Stimulated activated CD8-positive, alpha-beta memory T cell treated with anti-CD3 and anti-CD28 coated beads, Interleukin-7, amount 100 ng/mL, for 48 hours (primary cell): ENCODE measurements at regions not wholly inside any gene's neighbourhood (a gene's known extent, or its start where the extent isn't known, plus 50 kb on each side); places are given as distances from the start of the nearest gene placed in this dataset.

Experiments used
- DNase-seq, 2 donors: peaks; one replicate each; pipeline ENCODE4 v3.0.0-alpha.2; 2020; ENCODE audit warnings: low read depth in 1 of 2; ENCODE audit errors: extremely low read depth in 1 of 2

DNA sequence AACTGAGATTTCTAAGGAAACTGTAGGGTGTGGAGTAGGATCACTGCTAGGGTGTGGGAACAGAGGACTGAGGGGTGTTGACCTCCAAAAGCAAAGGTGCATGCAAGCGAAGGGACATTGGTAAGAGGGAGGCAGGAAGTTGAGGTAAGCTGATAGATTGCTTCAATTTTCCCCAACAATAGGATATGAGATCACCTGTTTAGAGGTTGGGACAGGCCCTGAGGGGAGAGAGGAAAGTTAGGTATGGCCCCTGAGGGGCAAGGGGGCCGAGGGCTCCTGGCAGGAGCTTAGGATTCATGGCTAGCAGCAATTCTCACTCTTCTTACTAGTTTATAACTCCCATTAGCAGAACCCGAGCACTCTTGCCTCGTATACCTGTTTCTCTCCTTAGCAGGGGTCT is 106.8 kb upstream of the RPS6KA2 start:
- DNase-seq, result no peak

- DNase-seq, result no peak
These were observed 102.6 kb upstream of the RPS6KA2 start for GRCh38 chr6:166729658-166730057.

- no peak for DNase-seq
These were observed 102.0 kb upstream of the RPS6KA2 start for GRCh38 chr6:166728884-166729530.

GRCh38 chr6:166726201-166726600 is 99.2 kb upstream of the RPS6KA2 start:
- DNase-seq, result no peak

GRCh38 chr6:166725571-166725970 is 98.5 kb upstream of the RPS6KA2 start:
- no peak for DNase-seq

DNA sequence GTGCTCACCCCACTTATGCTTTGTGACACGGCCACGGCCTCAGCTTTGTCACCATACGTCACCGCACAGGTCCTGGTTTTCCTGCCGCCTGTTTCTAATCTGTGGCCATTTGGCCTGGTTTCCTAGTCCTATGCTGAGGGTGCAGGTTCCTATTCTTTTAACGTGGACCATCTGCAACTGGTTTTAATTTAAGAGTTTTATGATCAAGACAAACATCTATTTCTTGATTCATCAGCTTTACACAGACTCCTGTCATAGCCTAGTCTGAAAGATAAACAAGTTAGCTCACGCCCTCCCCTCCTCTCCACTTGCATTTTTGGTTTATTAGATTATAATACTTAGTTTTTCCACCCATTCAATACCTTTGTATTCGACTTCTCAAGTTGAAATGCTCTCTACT is 97.5 kb upstream of the RPS6KA2 start:
- no peak for DNase-seq

DNA sequence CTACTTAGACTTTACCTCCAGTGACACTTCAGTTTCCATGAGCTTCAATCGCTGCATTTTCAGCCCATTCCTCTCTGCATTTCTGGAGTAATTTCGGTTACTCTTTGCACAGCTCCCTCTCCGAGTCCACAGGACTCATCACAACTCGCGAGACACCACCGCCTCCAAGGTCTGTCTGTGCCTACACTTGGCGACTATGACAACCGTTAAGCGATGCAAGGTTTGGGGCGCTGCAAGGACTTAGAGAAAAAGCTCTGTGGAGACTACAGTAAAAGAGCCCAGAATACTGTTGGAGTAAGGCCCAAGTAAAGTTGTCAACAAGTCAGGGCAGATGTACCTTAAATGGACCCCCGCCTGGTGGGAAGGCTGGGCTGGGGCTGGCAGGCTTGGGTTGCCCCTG is 95.7 kb upstream of the RPS6KA2 start:
- no peak for DNase-seq

DNA sequence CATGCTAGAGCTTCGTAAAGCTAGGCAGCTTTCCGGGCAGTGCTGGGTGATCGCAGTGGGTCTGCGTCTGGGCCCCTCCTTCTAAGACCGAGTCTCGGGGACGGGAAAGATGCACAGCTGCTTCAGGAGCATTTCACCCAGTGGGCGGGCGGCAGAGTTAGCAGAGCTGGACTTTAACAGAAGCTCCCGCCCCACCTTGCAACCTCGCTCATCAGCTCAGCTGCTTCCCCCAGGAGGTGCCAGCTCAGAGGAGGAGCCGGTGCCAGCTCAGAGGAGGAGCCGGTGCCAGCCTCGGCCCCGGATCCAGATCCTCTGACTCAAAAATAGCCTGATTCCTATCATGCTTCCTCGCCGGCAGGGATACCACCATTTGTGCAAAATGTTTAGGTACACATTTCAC is 94.5 kb upstream of the RPS6KA2 start:
- no peak for DNase-seq

DNA sequence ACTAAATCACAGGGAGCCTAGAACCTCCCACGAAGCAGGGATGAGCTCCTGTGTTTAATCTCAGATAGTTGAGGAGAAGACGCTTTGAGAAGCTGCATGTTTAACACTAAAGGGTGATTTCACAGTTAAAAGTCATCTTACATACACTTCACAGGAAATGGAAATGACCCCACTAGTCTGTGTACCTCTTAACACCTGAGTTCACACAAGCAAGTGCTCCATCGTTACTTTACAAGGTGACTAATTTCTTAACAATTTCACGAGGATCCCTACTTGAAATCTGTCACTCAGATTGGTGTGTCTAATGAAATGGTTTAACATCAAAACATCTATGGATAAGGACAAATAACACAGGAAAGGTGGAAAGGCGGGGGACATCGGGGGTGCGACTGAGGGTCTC is 93.8 kb upstream of the RPS6KA2 start:
- no peak for DNase-seq

- no peak for DNase-seq
These were observed 92.0 kb upstream of the RPS6KA2 start for GRCh38 chr6:166719019-166719418.

GRCh38 chr6:166718516-166718915 is 91.5 kb upstream of the RPS6KA2 start:
- no peak for DNase-seq

- no peak for DNase-seq
These were observed 90.0 kb upstream of the RPS6KA2 start for GRCh38 chr6:166716910-166717617.

DNA sequence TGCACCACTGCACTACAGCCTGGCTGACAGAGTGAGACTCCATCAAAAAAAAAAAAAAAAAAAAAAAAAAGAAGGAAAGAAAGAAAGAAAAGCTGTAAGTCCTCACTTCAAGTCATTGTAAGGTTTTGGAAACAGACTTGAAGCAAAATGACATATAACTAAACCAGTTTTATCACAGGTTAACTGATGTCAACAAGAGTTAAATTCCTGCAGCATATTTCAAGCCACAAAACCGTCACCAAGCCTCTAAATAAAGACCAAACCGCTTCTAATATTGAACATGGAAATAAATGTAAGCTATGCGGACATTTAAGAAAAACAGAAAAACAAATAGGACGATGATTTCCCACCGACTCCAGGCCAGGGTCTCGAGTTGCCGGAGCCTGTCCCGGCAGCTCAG is 88.9 kb upstream of the RPS6KA2 start:
- DNase-seq, result no peak

- no peak for DNase-seq
These were observed 88.0 kb upstream of the RPS6KA2 start for GRCh38 chr6:166715065-166715464.

DNA sequence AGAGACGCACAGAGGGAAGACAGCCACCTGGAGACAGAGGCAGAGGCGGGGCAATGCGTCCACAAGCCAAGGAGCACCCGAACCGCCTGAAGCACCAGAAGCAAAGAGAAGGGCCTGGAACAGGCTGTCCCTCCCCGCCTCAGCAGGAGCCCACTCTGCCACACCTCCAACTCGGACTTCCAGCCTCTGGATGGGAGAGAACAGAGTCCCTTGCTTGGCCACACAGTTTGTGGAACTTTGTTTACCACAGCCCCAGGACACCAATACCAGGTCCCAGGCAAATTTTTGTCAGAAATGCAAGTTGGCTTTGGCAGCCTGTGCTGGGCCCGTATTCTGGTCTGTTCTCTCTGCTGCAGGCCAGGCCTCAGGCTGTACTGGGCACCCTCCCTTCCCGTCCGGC is 87.5 kb upstream of the RPS6KA2 start:
- no peak for DNase-seq

- DNase-seq, result no peak
These were observed 87.1 kb upstream of the RPS6KA2 start for GRCh38 chr6:166714187-166714510.

GRCh38 chr6:166713434-166714186 is 86.6 kb upstream of the RPS6KA2 start:
- no peak for DNase-seq

DNA sequence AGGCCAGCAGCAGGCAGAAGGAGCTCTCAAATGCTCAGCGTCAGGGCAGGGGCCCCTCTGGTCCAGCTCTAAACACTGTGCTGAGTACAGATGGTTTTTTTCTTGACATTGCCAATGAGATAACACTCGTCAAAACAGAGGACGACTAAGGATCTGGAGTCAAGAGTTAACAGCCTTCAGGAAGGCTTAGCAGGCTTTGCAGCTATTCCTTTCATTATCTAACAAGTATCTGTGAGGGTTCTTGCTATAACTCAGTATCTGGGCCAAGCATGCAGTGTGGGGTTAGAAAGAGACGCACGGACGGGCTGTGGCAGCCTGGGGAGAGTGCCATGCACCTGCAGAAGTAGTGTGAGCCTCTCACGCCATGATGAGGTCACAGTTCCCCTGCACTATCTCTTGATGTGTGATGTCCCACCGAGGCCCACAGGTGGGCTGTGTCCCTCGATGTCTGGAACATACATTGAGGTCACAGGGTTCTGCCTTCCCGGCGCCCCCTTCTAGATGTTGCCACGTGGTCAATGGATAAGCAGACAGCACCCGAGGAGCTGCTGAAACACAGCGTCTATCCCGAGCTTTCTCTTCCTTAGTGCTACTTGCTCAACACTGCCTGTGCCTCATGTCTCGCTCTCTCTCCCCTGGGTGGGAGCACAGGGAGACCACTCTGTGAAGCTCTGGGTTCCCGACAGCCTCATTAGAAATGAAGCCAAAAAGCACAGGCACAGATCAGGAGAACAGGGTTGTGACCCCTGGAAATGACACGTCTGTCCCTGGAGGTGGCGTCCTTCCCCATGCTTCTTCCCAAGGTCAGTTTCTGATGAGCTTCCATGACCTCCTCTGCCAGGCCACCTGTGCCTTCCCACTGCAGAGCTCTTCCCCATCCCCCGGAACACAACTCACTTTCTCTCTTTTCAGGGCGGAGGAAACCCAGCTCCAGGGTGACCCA is 85.5 kb upstream of the RPS6KA2 start:
- DNase-seq, result no peak

- DNase-seq, result no peak
These were observed 83.0 kb upstream of the RPS6KA2 start for GRCh38 chr6:166710084-166710483.

GRCh38 chr6:166708460-166708859 is 81.4 kb upstream of the RPS6KA2 start:
- DNase-seq, result no peak

- no peak for DNase-seq
These were observed 80.0 kb upstream of the RPS6KA2 start for GRCh38 chr6:166707045-166707444.
